Muscle of back (tissue), 3 donors: ENCODE measurements at regions not wholly inside any gene's neighbourhood (a gene's known extent, or its start where the extent isn't known, plus 50 kb on each side); places are given as distances from the start of the nearest gene placed in this dataset.

Experiments
- DNase-seq, 3 donors: peaks; one replicate each; pipeline versions ENCODE4 v3.0.0 to v3.0.0-alpha.2; 2013

DNA sequence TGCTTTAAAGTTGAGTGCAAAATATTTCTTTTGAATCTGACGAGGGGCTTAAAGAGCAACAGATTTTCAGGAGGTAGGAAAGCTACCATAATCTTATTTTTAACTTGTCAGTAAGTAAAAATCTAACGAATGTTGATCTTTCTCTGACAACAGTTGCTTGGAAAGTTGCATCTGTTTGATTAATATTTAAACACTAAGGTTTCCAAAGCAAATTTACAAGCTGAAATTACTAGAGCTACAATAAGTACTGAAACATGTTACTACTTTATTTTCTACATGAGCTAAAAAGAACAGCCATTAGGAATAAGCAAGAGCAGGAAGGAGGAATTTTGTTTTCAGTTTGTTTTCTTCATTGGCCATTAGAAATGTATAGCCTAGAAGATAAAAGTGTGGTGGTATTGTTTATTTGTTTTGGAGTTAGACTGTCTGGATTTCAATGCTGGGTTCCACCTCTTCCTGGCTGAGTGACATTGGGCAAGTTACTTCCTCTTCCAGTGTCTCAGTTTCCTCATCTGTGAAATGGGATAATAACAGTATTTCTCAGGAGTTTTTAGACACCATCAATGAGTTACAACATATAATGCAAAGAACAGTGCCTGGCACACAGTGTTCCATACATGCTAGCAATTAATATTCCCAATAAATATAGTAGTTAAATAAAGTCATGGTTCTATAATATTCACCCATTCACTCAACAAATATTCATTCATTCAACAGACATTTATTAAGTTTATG, 87.9 kb upstream of the FLRT2 start:
- no peak for DNase-seq

DNA sequence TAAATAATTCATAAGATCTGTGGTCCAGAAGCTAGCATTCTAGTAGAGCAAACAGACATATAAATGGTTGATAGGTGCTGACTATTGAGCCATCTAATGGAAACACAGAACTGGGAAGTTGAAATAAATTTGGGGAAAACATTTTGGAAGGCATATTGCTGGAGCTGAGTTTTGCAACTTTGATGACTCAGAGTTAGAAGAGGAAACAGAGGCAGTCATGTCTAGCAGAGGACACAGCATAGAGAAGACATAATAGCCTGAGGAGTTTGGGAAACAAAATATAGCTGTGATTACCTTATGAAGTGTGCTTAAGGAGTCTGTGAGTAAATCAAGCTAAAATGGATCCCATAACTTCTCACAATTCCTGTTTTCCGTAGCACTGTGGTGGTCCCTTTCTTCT, 86.9 kb upstream of the FLRT2 start:
- no peak for DNase-seq

DNA sequence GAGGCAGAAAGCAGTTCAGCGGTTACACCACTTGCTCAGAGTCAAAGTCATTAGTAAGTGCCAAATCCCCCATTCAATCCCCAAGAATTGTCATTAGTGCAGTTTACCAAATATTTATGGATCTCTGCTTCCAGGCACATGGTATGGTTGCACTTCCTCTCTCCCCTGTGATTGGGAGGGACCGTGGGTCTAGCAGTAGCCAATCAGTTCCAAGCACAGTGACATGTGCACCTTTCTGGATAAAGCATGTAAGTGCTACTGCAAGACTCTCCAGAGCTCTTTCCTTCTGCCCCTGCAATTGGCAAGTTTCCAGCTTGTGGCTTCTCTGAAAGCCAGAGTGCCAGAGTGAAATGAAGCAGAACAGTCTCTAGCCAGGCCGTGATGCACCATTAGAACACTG, 85.3 kb upstream of the FLRT2 start:
- DNase-seq, result no peak

DNA sequence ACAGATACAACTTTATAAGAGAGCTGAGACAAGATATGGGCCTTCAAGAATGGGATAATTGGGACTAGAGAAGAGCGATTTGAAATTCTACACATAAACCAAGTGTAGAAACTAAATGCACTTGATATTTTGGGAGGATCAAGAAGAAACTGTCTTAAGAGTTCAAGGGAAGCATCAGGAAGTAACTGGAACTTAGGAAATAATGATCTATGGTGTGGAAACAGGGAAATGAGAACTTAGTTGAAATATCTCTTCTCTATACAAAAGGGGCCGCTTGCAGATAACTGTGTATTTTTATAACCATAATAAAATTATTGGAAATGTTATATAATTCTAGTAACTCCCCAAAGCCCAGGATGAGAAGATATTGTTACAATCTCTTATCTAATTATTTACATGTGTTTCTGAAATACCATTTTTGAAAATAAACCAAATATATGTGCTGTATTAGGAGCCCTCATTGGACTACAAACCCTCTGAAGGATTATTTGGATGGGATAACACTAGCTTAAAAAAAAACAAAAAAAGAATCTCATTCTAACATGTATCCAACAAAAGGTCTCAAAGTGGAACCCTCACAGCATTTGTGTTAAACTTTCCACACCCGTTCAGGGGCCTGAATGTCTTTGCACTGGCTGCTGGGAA, 84.7 kb upstream of the FLRT2 start:
- DNase-seq, result peak in 1 of 3 donors; percentile 59

DNA sequence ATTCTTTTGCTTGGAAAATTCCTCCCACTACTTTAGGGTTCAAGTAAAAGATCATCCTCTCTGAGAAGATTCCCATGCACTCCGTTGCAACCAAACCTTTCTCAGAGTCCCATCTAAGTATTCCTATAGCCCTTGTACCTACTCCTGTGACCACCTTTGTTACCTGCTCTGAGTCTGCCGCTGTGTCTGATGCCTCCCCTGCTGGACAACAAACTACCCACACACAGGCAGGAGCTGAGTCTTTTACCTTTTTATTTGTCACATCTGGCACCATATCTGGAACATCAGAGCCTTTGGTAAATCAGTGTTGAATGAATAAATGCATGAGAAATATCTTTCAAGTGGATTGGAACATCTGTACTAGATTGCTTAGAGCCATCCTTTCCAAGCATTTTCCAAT, 82.1 kb upstream of the FLRT2 start:
- no peak for DNase-seq

DNA sequence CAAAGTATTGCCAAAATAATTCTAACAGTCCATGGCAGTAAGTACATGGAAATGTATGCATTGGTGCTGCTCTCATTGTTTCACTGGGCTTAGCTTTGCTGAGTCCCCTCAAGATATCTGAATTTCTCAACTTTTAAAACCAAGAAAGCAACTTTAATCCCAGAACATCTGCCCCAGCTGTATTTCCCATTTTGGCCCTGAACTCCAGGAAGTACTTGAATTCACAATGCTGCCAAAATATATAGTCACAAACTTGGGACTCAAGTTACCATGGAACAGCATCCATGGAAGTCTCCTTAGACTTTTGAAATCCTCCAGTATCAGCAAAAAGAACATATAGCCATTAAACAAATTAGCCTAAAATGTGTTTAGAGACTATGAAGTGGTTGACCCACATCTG, 78.5 kb upstream of the FLRT2 start:
- peak in 2 of 3 donors; percentile 68 to 90 for DNase-seq

DNA sequence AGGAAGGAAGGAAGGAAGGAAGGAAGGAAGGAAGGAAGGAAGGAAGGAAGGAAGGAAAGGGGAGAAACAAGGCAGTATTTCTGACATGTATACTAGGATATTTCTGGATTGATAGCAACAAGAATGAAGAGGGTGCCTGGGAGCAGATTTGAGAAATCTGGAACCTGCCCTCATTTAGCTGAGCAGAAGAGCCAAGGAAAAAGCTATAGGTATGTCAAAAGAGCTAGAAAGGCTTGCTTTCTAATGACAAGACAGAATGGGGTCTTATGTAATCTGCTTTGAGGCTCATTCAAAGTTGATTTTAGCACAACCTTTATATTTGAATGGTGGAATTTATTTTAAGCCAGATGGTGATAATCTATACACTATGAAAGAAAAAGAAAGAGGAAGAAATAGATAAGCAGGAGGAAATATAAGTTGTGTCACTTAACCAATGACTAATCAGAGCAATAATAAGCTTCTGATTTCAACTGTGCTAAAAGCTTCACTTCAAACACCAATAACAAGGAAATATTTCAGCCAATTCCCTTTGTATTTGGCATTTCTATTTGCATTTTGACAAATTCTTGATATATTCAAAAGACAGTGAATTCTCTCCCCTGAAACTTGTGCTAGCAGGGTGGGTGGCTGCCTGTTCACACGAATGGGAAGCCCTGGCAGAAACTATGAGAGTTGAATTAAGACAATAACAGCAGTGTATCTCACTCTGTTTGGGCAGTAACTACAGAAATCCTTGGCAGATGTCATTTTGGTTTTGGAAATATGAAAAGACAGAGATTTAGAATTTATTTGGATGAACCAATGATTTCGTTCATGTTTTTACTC, 76.3 kb upstream of the FLRT2 start:
- DNase-seq, result no peak

DNA sequence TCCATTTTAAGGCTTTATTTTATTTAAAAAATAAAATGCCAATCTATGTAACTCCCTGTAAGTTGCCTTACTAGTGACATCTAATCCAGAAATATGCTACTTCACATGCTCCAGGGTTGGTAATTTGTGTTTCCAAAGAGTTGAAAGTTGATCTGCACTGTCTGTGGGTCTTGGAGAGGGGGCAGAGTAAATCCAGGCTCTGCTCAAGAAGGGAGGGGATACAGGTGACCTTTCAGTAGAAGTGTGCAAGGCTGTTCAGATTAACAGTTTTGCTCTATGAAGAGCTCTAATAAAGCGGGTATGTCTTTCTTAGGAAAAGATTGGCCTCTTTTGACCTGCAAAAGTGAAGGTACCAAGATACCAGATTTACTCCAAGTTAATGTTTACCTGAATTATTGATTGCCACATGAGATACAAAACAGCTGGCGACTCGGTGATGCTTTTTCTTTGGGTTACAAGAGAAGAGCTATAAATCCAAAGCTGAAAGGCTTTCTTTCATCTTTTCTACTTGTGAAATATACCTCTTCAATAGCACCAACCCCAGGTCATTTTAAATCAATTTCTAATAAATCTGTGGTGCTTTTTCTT, 75.6 kb upstream of the FLRT2 start:
- DNase-seq, result no peak

DNA sequence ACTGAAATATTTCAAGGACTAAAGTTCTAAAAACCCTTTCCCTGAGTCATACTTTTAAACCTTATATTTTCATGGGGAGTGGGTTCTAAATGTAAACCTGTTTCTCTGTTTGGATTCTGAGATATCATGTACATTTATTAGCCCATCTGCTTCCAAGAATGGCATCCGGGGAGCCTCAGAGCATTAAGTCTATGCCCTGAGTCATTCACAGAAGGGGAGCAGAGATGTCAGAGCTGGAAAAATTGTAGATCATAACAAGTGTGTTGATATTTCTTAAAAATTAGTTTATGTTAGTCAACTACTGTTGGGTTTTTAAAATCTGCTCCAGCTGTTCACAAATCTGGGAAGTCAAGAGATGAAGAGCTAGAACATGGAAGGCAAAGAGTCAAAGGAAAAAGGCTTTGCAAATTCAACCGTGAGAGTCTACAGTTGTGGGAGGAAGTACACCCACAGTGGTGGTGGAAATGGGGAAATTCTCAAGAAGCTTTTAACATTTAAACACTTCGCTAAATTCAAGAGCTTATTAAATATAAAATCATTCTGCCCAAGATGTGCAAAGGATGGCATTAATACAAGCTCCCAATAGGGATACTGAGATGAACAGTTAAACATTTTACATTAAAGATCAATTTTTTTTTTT, 70.5 kb upstream of the FLRT2 start:
- no peak for DNase-seq

DNA sequence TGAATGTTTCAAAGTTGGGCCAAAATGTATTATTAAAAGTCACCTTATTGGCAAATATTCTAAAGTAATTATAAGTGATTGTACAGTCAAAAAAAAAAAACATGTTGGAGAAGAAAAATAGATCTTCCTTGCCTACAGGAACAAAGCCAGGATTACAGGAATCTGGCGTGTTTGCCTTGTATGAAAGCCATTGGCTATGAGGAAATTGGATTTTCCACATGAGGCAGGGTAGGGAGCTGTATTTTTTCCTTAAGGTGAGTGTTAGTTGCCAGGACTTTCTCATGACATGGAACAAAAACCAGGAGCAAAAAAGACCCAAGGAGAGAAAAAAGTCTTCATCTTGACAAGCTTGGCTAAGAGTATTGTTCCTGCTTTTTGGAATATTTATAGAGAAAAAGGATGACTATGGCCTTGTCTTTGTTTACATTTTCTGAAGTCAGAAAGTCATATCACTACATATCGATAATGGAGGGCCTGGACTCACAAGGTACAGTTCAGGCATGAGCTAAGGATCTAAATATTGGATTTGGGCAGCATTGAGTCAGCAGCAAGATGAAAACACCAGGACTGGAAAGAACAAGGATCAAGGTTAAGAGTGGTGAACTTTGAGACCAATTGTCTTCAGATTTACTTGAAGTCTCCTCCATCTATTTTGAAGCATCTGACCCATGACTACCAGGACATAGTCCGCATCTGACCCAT, 68.4 kb upstream of the FLRT2 start:
- DNase-seq, result peak in 2 of 3 donors; percentile 46 to 59

DNA sequence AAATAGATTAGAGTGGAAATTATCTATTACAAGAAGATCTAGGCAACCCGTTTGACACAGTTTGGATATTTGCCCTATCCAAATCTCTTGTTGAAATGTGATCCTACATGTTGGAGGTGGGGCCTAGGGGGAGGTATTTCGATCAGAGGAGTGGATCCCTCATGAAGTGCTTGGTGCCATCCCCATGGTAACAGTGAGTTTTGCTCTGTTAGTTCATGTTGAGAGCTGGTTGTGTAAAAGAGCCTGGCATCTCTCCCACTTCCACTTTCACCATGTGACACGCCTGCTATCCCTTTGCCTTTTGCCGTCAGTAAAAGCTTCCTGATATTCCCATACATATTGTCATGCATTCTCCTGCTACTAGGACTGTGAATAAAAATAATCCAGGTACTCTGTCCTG, 66.4 kb upstream of the FLRT2 start:
- no peak for DNase-seq

DNA sequence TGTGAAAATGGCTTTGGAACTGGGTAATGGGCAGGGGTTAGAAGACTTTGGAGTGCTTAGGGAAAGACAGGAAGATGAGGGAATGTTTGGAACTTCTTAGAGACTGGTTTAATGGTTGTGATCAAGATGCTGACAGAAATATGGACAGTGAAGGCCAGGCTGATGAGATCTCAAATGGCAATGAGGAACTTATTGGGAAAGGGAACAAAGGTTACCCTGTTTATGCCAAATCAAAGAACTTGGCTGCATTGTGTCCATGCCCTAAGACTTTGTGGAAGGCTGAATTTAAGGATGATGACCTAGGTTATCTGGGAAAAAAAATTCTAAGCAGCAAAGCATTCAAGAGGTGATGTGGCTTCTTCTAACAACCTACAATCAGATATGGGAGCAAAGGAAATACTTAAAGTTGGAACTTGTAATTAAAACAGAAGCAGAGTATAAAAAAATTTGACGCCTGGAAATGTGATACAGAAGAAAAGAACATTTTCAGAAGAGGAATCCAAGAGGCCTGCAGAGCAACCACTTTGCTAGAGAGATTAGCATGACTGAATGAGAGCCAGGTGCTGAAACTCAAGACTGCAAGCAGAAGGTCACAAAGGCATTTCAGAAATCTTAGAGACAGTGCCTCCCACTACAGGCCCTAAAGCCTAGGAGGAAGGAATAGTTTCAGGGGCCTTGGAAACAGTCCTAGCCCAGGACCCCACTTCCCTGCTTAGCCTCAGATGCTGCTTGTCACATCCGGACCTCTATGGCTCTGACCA, 65.6 kb upstream of the FLRT2 start:
- DNase-seq, result no peak

DNA sequence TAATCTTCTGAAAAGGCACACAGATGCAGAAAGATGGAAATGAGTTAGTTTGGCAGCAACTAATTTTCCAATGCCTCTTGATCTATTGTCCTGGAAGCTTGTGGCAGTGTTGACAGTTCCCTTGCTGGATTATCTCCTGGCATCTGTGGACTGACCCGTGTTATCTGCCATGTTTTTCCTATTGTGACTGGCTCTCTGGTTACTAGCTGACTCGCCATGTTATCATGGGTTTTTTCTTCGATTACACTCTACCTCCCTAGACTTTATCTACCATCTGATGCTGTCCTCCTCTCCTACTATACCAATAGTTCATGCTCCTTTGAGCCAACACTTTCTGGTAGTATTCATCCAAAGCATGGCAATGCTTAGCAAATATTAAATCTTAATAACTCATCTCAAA, 63.3 kb upstream of the FLRT2 start:
- DNase-seq, result no peak

DNA sequence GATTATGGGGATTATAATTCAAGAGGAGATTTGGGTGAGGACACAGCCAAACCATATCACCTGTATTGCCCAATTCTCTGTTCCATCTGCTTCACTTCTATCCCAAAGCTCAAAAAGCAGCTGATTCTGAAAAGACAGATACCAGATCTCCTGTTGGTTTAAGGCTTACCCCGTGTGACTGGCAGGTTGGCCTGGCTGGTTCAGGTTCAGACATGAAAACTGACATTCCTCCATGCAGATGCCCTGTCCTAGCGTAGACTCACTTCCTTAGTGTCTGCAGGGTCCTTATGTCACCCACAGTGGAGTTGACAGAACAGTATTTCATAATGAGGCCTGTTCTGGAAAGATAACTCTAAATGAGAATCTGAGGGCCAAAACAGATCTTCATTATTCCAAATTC, 61.1 kb upstream of the FLRT2 start:
- no peak for DNase-seq

DNA sequence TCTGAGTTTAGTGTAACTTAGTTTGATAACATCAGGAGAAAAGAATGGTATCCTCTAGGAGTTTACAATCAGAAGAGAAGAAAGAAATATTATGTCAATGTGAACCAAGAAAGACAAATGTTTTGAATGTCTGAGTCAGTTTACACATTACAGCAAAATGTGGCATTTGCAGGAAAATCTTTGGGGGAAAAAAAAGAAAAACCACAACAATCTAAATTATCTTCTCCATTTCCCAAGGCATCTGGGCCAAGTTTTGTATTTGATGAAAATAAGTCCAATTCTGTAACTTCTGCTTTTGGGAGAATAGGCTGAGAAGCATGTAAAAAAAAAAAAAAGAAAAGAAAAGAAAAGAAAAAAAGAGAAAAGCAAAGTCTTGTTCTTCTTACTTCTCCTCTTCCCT, 58.8 kb upstream of the FLRT2 start:
- DNase-seq, result peak in 2 of 3 donors; percentile 20 to 56

DNA sequence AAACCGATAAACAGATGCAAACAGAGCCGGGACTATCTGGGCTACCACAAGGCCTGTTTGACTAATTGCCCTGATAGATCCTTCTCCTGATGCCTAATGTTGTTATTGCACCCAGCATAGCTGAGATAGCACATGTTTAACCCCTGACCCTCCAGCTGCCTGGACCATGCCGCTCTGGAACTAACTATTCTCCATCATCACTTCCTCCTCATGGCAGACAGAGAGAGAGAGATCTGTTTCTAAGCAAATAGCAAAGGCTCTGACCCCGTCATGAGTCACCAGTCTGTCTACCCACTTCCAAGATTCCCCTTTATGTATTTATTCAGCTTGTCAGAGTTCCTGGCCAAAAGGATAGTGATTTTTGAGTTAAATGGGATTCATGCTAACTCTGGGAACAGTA, 58.2 kb upstream of the FLRT2 start:
- peak in 2 of 3 donors; percentile 29 to 73 for DNase-seq

DNA sequence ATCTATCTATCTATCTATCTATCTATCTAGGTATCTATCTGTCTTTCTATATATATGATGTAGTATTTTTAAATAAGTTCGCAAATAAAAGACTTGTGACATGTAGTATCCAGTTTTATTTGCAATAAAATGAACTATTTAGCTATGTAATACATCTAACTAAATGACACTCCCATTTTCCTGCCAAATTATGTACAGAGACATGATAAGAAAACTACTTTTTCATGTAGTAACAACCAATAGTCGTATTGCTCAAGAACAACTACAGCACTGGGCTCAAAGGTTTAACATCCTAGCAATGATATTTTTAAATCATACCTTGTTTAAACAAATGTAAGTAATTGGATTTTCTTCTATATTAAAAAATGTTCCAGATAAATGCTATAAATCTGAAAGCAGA, 55.5 kb upstream of the FLRT2 start:
- no peak for DNase-seq

DNA sequence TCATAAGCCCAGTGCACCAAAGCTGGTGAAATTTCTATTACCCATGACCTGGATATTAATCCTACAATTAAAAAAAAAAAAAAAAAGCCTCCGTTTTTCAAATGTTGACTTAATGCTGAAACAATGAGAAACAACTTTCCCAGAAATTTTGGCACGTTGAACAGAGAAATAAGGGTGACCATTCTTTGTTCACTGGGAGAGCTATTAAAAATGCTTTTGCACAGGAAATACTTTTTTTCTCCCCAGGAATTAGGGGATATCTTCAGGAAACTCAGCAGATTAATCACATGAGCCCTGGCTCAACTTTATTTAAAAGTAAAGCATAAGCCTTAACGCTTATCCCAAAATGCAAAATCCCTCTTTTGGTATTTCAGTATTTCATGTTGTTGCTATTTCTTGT, 54.8 kb upstream of the FLRT2 start:
- DNase-seq, result peak in 1 of 3 donors; percentile 43

DNA sequence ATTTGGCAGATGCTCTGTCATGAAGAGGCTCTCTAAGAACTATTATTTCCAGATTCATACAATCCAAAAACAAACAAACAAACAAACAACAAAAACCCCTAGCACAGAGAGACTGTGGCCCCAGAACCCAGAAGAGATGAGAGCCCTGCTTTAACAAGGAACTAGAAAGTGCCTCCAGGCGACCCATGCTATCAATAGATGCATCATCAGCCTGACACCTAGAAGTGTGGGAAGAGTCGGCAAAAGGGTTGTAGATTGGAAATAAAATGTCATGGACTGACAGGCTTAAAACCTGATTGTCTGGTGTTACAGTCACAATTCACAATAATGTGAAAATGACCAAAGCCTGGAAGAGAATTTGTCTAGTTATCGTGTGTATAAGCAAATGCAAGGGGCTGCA, 50.6 kb upstream of the FLRT2 start:
- no peak for DNase-seq

DNA sequence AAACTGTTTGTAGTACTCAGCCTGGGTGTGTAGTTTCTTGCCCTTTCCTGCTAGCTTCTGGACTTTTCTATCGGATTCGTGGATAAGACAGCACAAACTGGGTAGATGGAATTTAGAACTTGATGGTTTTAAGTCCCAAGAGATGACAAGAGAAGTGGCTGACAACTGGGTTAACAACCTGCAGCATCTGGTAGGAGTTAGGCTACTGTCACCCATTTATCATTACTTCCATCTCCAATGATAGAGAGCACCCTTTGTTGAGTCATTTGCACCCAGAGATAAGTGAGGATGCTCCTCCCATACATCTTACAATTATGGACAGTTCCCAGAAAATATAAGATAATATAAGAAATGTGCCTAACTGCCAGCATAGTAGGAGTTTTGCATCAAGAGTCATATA, 50.2 kb upstream of the FLRT2 start:
- no peak for DNase-seq
